OCI-LY7 (cell line): ENCODE measurements at regions not wholly inside any gene's neighbourhood (a gene's known extent, or its start where the extent isn't known, plus 50 kb on each side); places are given as distances from the start of the nearest gene placed in this dataset.

ENCODE experiments used
- CTCF ChIP-seq: fragments of 200-600 bp; sonication (generic); conservative IDR thresholded peaks from 2 replicates; pipeline ENCODE4 v1.5.1; 2014; ENCODE audit warnings: mild to moderate bottlenecking, antibody characterized with exemption, low read length, moderate library complexity, mixed read lengths
- EZH2phosphoT487 ChIP-seq: fragments of 200-600 bp; sonication (generic); IDR thresholded peaks from 2 replicates; pipeline ENCODE4 v1.6.1; 2018; ENCODE audit warnings: low read depth, borderline replicate concordance, mild to moderate bottlenecking, mixed run types, antibody characterized with exemption, low read length, moderate library complexity, mixed read lengths

GRCh38 chr1:199383793-199384192 lies 643.7 kb upstream of the NR5A2 start:
- TF ChIP-seq CTCF, result no peak
- no peak for TF ChIP-seq EZH2phosphoT487
